OCI-M2 (cell line): ENCODE measurements at regions not wholly inside any gene's neighbourhood (a gene's known extent, or its start where the extent isn't known, plus 50 kb on each side); places are given as distances from the start of the nearest gene placed in this dataset.
"Not testable (repeated sequence)": the region's sequence is repeated elsewhere in the genome, so short reads cannot be mapped to it uniquely, and the experiment has no call there.

Source experiments
- DNase-seq: peaks from one replicate; lab custom pipeline; 2025; ENCODE audit not compliant: unreplicated experiment; lab: John Stamatoyannopoulos, UW

DNA sequence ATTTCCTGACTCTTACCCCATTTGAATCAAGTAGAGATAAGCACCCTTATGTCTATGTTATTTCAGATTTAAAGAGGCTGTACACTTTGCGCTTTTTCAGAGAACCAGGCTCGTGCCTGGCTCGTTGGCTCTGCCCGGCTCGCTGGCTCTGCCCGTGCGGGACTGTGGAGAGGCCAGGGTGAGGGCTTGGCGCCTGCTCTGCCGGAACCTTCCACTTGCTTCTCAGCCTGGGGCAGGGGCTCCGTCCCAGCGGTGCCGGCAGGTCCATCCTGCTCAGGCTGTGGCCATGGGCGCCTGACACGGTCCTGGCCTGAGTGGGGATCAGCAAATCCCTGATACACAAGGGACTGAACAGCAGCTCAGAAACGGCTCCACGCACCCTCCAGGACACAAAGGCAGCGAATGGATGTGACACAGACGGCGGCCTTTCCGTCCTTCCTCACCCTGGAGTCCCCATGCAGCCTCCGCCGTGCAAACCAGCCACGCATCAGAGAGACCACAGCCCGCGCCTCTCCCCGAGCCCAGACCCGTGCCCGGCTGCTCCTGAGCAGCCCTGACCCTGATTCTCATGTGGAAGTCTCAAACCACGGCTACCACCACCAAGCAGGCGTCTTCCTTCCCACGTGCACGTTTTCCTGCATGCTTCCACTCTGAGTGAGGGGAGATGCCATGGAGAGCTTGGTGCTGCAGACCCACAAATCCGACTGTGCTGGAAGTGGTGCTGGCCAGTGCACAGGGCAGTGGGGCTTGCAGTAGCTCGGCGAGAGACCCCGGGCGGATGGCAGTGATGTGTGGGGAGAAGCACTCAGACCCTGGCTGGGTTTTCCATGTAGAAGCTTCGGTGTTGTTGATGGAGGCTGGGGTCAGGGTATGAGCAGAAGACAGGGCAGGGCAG is 233.9 kb downstream of the ERMARD start:
- no peak for DNase-seq

DNA sequence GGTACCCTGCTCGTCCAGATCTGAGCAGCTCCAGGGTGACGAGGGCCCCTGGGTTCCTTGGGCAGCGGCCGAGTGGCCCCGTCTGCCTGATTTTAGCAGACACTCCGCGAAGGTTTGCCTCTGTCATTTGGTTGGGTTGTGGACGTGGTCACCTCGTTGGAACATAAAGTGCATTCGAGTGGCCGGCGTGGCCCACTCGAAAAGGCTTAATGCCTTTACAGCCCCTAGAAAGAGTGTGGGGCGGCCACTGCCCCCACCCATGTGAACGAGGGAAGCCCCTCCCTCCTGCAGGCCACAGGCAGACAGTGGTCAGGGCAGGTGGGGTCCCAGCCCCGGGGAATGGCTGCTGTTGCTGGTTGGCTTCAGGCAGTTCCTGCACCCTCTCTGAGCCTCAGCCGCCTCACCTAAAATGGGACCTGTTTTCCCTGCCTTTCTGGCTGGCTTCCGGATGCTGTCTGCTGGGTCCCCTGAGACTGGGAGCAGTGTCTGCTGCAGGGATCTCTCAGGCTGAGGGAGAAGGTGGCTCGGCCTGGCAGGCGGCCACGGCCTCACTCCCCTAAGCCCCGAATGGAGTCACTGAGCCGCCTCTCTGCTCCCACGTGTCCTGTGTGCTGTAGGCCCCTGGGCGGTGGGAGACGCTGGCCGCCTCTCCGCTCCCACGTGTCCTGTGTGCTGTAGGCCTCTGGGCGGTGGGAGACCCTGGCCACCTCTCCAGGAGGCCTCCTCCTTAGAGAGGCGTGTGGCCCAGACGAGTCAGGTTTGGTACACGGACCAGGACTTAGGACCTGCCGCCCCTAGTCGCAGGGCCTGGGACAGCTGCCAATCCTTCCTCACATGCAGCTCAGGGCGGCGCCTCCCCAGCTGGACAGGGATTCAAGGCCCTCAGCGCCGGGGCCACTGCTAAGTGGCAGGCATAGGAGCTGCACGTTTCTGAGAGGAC is 233.0 kb downstream of the ERMARD start:
- DNase-seq, result no peak

DNA sequence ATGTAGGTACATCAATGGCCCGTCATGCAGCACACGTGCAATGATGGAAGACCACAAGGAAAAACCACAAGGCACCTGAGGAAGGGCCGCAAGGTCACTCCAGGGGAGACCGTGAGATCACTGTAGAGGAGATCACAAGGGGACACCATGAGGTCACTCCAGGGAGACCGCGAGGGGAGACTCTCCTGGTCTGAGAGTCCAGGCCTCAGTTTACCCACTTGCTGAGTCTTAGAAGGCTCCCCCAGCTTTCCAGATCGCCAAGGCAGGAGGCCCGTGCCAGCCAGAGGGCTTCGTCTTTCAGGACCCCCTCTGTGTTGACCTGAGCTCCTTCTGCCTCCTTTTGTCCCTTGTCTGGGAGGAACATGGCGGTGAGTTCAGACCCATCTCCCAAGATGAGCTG is 232.2 kb downstream of the ERMARD start:
- no peak for DNase-seq

GRCh38 chr6:169982461-169983386 is 231.3 kb downstream of the ERMARD start:
- DNase-seq, result no peak

DNA sequence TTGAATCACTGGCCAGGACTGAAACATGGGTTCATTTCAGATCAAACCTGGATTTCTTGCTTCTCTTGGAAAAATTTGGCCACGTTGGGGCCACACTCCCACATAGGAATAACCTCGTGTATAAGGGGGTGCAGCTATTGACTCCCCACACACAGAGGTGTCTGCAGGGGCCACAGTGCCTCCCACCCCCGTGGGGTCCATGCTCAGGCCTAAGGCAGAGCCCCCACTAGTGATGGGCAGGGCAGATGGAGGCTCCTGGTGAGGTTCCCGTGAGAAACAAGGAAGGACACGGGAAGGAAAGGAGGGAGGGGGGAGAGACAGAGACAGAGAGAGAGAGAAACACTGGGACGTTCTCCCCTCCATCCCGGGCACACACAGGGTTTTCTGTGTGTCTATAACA is 230.5 kb downstream of the ERMARD start:
- DNase-seq, result no peak

DNA sequence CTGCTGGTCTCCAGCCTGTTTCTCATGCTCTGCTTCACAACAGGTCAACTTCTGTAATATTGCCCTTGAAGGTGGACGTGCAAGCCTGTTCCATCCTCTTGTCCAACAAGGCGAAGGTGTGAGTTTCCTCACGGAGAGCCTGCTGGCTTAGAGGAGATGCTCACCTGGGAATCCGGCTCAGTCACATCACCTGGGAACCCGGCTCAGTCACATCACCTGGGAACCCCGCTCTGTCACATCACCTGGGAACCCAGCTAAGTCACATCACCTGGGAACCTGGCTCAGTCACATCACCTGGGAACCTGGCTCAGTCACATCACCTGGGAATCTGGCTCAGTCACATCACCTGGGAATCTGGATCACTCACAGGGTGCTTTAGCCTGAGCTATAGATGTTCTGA is 230.1 kb downstream of the ERMARD start:
- no peak for DNase-seq

DNA sequence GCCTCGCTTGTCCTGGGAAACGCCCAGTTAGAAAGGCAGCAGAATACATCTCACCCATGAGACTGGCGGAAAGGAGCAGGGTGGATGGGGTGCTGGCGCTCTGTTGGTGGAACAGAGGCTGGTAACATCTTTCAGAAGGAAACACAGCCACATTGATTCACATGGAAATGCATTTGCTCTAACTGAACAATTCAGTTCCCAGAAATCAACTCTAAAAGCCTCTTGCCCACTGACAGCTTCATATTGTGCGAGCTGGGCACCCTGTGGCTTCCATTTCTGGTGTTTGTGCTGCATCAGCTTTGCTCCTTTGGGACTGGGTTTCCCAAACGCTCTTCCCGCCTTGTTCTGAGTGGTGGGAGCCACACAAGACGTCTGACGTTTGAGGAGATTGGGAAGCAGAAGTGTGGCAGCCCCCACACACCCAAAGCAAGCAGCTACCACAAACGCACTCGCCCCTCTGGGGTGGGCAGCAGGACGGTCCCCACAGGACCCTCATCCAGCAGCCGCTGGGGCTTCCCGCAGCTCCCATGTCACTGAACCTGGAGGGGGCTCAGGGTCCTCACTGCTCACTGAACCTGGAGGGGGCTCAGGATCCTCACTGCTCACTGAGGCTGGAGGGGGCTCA is 229.5 kb downstream of the ERMARD start:
- DNase-seq, result no peak

GRCh38 chr6:169979873-169980432 is 228.5 kb downstream of the ERMARD start:
- no peak for DNase-seq

DNA sequence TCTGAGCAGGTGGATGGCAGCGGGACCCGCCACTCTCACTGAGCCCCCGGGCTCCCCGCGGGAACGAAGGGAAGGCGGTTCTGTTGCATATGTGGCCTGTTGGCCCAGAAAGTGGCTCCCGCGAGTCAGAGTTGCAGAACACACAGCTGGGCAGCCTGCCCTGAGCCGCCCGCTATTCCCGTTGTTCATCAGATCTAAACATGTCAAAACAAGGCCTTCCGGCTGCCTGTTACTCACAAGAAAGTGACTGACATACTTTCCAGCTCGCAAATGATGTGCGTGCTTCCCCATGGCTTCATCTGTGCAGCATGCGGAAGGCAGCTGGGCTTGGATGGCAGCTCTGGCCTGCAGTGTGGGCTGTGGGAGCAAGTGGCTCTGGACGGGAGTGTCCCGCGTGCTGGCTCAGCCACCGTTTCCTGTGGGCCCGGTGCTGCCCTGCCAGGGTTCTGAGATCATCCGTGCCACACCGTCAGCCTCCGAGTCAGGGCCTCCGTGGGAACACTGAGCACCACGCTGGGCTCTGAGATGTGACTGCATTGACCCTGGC is 227.3 kb downstream of the ERMARD start:
- DNase-seq, result no peak

DNA sequence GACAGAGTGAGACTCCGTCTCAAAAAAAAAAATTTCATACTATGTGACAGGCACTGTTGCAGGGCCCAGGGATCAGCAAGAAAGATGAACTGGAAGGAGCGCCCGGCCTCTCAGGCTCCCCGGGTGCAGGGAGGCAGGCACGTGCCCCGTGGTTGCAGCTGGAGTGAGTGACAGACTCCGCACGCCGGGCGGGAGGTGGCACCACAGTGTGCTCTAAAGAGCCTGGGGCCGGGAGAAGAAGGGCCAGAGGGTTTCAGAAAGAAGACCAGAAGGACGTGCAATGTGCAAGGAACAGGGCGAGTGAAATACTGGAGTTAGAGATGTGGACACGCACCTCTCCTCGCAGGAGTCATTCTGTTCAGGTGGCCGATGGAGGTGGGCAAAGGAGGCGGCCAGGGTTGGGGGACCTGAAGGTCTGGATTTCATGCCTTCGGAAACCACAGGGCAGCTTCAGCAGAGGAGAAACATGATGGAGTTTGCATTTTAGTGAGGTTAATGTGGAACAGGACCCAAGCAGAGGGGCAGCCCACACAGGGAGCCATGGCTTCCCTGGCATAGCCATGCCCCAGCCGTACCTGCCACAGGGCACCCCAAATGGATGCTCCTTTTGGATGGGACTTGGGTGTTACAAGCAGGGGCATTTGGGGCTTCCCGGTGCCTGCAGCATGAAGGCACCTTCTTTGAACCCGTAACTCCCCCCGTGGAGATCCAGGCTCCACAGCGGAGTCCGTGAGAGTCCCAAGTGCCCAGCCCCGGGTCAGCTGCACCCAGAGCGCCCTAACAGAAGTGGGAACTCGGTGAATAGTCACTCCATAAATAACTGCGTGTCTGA is 226.2 kb downstream of the ERMARD start:
- DNase-seq, result no peak

DNA sequence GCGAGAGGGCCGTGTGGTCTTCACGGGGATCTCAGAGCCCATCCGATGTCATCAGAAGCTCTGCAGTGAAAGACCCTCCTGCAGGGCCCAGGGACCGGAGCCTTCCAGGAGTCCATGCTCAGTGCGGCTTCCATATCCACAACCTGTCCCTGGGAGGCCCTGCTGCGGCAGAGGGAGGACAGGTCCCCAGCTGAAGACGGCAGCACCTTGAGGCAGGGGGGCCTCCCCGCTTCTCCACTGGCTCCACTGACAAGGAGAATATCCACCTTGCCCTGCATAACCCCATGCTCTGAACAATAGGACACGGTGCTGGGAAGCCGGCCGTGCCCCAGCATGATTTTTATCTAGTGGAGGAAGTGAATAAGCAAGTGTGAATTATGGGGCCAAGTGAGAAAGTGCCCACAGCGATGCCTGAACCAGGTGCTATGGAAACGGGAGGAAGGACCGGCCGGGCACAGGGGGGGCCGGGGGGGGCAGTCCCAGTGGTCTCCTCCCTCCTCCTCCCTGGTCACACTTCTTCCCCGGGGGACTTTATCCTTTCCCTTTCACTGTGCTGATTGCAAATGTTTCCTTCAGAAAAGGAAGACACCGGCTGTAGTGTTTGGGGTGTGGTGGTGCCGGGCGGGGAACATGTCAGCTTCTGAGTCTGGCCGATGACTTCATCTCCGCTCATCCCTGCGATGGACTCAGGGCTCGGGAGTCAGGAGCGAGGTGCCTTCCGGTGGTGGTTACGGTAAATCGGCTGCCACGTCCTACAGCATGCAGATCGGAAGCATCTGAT is 225.1 kb downstream of the ERMARD start:
- no peak for DNase-seq

- DNase-seq, result no peak
Observed at GRCh38 chr6:169975701-169976100, 224.3 kb downstream of the ERMARD start.

GRCh38 chr6:169975286-169975685 is 223.9 kb downstream of the ERMARD start:
- no peak for DNase-seq

DNA sequence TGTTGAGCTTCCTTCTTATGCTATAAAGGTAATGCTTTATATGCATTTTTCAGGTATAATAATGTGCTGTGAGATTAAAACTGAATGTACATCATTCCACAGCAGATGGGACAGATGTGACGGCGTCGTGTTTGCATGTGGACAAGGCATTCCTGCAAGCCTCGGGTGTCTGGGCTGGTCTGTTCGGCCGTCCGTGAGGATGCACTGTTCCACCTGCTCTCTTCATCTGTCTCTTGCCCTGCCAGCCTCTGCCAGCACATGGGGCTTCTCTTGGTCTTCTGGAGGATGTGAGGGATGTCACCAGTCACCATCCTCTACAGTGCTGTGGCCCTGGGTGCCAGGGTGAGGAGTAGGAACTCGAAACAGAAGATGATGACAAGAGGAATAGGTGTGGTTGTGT is 223.2 kb downstream of the ERMARD start:
- no peak for DNase-seq

GRCh38 chr6:169973588-169974467 is 222.4 kb downstream of the ERMARD start:
- DNase-seq, result not testable (repeated sequence)

DNA sequence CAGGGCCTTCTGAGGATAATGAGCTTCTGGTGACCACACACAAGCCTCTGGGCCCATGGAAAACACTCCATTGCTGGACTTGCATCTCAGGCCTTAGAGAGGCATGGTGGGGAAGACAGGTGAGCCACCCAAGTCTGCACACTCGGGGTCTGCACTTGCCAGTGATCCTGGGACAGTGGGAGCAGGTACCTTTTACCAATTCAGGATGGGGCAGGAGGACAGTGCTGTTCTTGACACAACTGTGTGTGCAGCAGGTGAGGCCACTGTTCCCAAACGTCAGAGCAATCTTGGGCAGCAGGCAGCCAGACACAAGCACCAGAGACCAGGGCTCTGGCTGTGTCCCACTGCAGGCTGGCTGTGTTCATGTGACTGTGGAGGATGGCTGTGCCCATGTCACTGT is 221.3 kb downstream of the ERMARD start:
- DNase-seq, result no peak

DNA sequence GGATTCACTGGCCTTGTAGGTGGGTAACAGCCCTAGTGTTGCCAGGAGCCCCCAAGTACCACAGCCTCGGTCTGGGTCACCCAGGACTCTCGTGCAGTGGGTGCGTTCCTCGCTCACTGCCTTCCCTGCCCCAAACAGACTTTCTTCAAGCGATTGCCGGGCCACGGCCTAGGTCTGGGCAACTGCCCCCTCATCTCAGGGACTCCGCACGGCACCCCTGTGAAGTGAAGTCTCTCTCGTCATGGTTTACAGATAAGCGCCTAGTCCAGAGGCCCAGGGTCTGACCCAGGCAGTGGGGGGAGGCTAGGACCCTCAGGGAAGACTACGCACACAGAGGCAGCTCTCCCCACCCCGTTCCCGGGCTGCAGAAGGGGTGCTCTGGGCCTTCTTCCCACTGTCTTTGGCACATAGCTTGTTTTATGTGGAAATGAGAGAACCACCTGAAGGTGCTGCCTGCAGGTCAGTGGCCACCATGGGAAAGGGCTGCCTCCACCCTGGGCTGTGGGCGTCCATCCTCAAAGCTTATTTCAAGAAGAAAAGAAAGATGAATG is 220.8 kb downstream of the ERMARD start:
- no peak for DNase-seq
